ENCODE measurements at regions not wholly inside any gene's neighbourhood (a gene's known extent, or its start where the extent isn't known, plus 50 kb on each side); places are given as distances from the start of the nearest gene placed in this dataset.
A peak's percentile ranks its signal among the peaks of the same experiment; 100 is the strongest.

GRCh38 chr16:22664561-22664997, 149.4 kb upstream of the HS3ST2 start:
- POLR2A ChIA-PET = no interaction called here
- no peak for DNase-seq
- Mint-ChIP-seq H3K36me3 (no peaks in the 10 kb centered on the region), H3K27ac (no peak overlapping the region), H3K4me3 (no peak overlapping the region), H3K4me1 (no peaks in the 10 kb centered on the region), H3K9me3 (no peaks in the 10 kb centered on the region), H3K27me3 (peaks cover 0 to 4% (median 3%) of the 10 kb centered on the region in 5 donors)
- ATAC-seq = no peak

GRCh38 chr16:22665048-22665797, 148.7 kb upstream of the HS3ST2 start:
- POLR2A ChIA-PET = no interaction called here
- Mint-ChIP-seq H3K27me3 (peaks cover 0 to 3% (median 0%) of the 10 kb centered on the region in 5 donors), H3K4me3 (no peak overlapping the region), H3K36me3 (no peaks in the 10 kb centered on the region), H3K27ac (no peak overlapping the region), H3K9me3 (no peaks in the 10 kb centered on the region), H3K4me1 (no peaks in the 10 kb centered on the region)
- ATAC-seq (no peak), DNase-seq (no peak)

GRCh38 chr16:22665803-22666202, 148.2 kb upstream of the HS3ST2 start:
- Mint-ChIP-seq H3K4me3 (no peak overlapping the region), H3K36me3 (no peaks in the 10 kb centered on the region)

GRCh38 chr16:22668318-22668717, 145.6 kb upstream of the HS3ST2 start:
- Mint-ChIP-seq H3K27ac (no peak overlapping the region), H3K4me3 (no peak overlapping the region), H3K9me3 (no peaks in the 10 kb centered on the region), H3K4me1 (no peaks in the 10 kb centered on the region), H3K36me3 (no peaks in the 10 kb centered on the region), H3K27me3 (peaks cover 0 to 3% (median 0%) of the 10 kb centered on the region in 5 donors)
- ATAC-seq (no peak), DNase-seq (no peak)
- POLR2A ChIA-PET = no interaction called here

More at GRCh38 chr16:22665803-22666202, 148.2 kb upstream of the HS3ST2 start:
- ATAC-seq (no peak), DNase-seq (no peak)
- Mint-ChIP-seq H3K27me3 (peaks cover 0 to 3% (median 0%) of the 10 kb centered on the region in 5 donors), H3K9me3 (no peaks in the 10 kb centered on the region), H3K4me1 (no peaks in the 10 kb centered on the region), H3K27ac (no peak overlapping the region)
- POLR2A ChIA-PET = no interaction called here

- Mint-ChIP-seq H3K9me3 (no peaks in the 10 kb centered on the region), H3K4me1 (no peaks in the 10 kb centered on the region), H3K27me3 (peaks cover 0 to 3% (median 0%) of the 10 kb centered on the region in 5 donors), H3K36me3 (no peaks in the 10 kb centered on the region), H3K4me3 (no peak overlapping the region), H3K27ac (no peak overlapping the region)
- ATAC-seq (no peak), DNase-seq (no peak)
- POLR2A ChIA-PET = no interaction called here
Measured at GRCh38 chr16:22670044-22670536, 143.9 kb upstream of the HS3ST2 start.

- Mint-ChIP-seq H3K27me3 (peaks cover 0 to 3% (median 0%) of the 10 kb centered on the region in 5 donors), H3K4me1 (no peaks in the 10 kb centered on the region), H3K36me3 (no peaks in the 10 kb centered on the region), H3K4me3 (no peak overlapping the region), H3K27ac (no peak overlapping the region), H3K9me3 (no peaks in the 10 kb centered on the region)
- POLR2A ChIA-PET = no interaction called here
- ATAC-seq (no peak), DNase-seq (peak in 1 of 10 donors; percentile 30)
Measured at GRCh38 chr16:22670551-22671041, 143.4 kb upstream of the HS3ST2 start.

- ATAC-seq (no peak), DNase-seq (no peak)
- no peaks in the 10 kb centered on the region for H3K36me3 Mint-ChIP-seq
- POLR2A ChIA-PET = no interaction called here
- H3K27me3 Mint-ChIP-seq = peaks cover 0 to 3% (median 0%) of the 10 kb centered on the region in 5 donors
- no peak overlapping the region for H3K27ac Mint-ChIP-seq
- no peaks in the 10 kb centered on the region for H3K4me1 Mint-ChIP-seq
- H3K4me3 Mint-ChIP-seq = no peak overlapping the region
- H3K9me3 Mint-ChIP-seq = no peaks in the 10 kb centered on the region
Measured at GRCh38 chr16:22671301-22672076, 142.5 kb upstream of the HS3ST2 start.

GRCh38 chr16:22672830-22673210, 141.1 kb upstream of the HS3ST2 start:
- H3K4me3 Mint-ChIP-seq = no peak overlapping the region
- H3K36me3 Mint-ChIP-seq = no peaks in the 10 kb centered on the region
- H3K4me1 Mint-ChIP-seq = no peaks in the 10 kb centered on the region
- no peak overlapping the region for H3K27ac Mint-ChIP-seq
- peaks cover 0 to 4% (median 4%) of the 10 kb centered on the region in 5 donors for H3K27me3 Mint-ChIP-seq
- no peaks in the 10 kb centered on the region for H3K9me3 Mint-ChIP-seq
- DNase-seq (no peak), ATAC-seq (no peak)
- POLR2A ChIA-PET = no interaction called here

- no peak overlapping the region for H3K27ac Mint-ChIP-seq
- H3K4me1 Mint-ChIP-seq = no peaks in the 10 kb centered on the region
- ATAC-seq (no peak), DNase-seq (no peak)
- POLR2A ChIA-PET = no interaction called here
- no peak overlapping the region for H3K4me3 Mint-ChIP-seq
- no peaks in the 10 kb centered on the region for H3K9me3 Mint-ChIP-seq
- H3K36me3 Mint-ChIP-seq = no peaks in the 10 kb centered on the region
- peaks cover 0 to 4% (median 2%) of the 10 kb centered on the region in 5 donors for H3K27me3 Mint-ChIP-seq
Measured at GRCh38 chr16:22673421-22673831, 140.5 kb upstream of the HS3ST2 start.

- Mint-ChIP-seq H3K4me3 (no peak overlapping the region), H3K36me3 (no peaks in the 10 kb centered on the region), H3K27ac (no peak overlapping the region), H3K4me1 (no peaks in the 10 kb centered on the region), H3K9me3 (no peaks in the 10 kb centered on the region), H3K27me3 (peaks cover 0 to 4% (median 2%) of the 10 kb centered on the region in 5 donors)
- POLR2A ChIA-PET = no interaction called here
- ATAC-seq = no peak
- no peak for DNase-seq
Measured at GRCh38 chr16:22674832-22675191, 139.2 kb upstream of the HS3ST2 start.

- no peaks in the 10 kb centered on the region for H3K36me3 Mint-ChIP-seq
- no peaks in the 10 kb centered on the region for H3K9me3 Mint-ChIP-seq
- DNase-seq (no peak), ATAC-seq (no peak)
- no peak overlapping the region for H3K4me3 Mint-ChIP-seq
- H3K4me1 Mint-ChIP-seq = no peaks in the 10 kb centered on the region
- no peak overlapping the region for H3K27ac Mint-ChIP-seq
- H3K27me3 Mint-ChIP-seq = peaks cover 0 to 4% (median 2%) of the 10 kb centered on the region in 5 donors
- POLR2A ChIA-PET = no interaction called here
Measured at GRCh38 chr16:22675745-22676540, 138.0 kb upstream of the HS3ST2 start.

GRCh38 chr16:22677024-22677830, 136.7 kb upstream of the HS3ST2 start:
- Mint-ChIP-seq H3K9me3 (no peaks in the 10 kb centered on the region), H3K27me3 (peaks cover 5 to 11% (median 6%) of the 10 kb centered on the region in 5 donors), H3K36me3 (no peaks in the 10 kb centered on the region), H3K4me3 (no peak overlapping the region), H3K4me1 (no peaks in the 10 kb centered on the region), H3K27ac (no peak overlapping the region)
- DNase-seq (no peak), ATAC-seq (no peak)
- POLR2A ChIA-PET = no interaction called here
